Dermis blood vessel endothelial cell (primary cell): ENCODE measurements at regions not wholly inside any gene's neighbourhood (a gene's known extent, or its start where the extent isn't known, plus 50 kb on each side); places are given as distances from the start of the nearest gene placed in this dataset.
"Not testable (repeated sequence)": the region's sequence is repeated elsewhere in the genome, so short reads cannot be mapped to it uniquely, and the experiment has no call there.

Source experiments
- DNase-seq: peaks from one replicate; pipeline ENCODE4 v3.0.0; 2010

DNA sequence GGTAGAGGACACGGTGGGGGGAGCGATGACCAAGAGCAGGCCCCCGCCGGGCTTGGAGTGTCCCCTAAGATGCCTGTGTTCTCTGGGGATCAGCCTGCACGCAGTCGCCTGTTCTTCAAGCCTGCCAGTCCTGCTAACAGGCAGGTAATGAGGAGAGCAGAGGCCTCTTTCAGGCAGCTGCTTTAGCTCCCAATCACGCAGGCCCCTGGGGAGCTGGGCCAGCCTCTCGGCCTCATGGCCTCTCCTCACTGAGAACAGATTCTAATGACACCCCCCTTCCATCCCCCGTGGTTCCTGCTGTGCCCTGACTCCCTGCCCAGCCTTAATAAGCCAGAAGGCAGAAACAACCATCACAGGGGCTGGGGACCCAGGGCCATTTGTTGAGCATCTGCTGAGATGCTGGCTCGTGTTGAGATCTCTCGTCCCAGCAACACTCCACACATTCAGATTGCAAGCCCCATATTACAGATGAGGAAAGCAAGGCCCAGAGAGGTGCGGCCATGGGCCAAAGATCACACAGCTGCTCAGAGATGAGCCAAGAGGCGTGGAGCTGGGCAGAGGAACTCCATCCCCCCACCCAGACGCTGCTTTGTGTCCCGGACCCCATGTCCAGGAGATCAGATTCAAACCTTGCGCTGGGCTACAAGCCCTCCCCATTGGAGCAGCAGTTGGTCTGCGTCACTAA lies 71.6 kb upstream of the CASZ1 start:
- DNase-seq, result no peak

DNA sequence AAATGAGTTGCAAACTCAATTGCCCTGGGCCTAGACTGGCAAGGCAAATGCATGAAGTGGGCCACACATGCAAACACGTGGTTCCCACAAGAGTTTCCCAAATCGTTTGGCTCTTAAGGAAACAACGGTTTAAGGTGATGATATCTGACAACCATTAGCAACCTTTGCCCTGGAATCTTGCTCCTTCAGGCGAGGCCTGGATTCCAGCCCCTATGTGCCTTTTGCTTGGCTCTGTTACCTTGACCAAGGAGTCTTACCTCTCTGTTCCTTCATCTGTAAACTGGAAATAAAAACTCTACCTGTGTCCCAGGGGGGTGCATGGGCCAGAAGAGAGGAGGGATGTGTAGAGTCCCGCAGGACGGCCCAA lies 72.1 kb upstream of the CASZ1 start:
- DNase-seq, result no peak

DNA sequence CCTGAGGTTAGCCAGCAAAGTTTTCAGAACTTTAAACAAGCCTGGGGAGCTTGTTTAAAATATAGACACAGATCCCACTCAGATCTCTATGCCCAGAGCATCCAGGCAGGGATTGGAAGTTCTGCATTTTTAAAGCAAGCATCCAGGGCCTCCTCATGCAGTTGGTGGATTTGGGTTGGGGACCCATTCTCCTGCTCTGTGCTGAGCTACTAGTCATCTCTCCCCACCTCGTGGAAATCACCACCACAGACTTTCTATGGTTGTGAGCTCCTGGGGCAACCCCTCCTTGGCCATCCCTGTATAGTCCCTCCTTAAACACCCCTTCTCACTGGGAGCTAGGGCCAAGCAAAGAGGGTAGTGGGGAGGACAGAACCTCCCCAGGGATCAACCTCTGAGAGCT lies 73.5 kb upstream of the CASZ1 start:
- DNase-seq, result no peak

DNA sequence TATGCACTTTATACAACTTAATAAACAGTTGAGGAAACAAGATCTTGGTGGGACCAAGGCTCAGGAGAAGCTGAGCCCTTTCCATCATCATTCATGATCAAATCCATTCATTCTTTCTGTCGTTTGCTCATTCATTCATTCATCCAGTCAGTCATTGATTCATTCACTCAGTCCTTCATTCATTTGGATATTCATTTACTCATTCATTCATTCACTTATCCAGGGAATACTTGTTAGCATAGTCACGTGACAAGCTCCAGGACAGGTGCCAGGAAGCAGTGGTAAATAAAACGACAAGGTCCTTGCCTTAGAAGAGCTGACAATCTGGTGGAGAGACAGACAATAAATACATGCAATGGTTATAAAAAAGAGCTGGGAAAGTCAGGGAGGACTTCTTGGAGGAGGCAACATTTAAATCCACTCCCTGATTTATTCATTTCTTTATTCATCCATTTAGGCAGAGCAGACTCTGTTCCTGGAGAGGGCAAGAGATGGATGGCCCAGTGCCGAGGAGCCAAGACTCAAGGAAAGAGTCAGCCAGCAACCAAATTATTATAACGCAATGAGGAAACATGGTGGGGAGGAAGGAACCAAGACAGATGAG lies 74.1 kb upstream of the CASZ1 start:
- no peak for DNase-seq

DNA sequence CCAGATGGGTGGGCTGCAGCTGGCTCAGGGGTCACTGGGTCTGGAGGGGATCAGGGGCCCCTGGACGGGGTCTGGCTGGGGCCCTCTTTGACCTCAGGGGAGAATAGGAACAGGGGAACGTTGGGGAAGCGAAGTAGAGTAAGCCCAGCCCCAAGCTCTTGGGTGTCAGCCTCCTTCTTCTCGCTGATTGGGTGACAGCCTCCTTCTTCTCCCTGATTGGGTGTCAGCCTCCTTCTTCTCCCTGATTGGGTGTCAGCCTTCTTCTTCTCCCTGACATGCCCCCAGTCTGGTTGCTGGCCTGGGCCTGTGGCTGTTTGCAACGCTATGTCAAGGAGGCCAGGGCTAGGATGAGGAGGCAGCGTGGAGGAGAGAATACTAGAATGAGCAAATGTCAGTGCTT lies 76.7 kb upstream of the CASZ1 start:
- DNase-seq, result peak; percentile 12

DNA sequence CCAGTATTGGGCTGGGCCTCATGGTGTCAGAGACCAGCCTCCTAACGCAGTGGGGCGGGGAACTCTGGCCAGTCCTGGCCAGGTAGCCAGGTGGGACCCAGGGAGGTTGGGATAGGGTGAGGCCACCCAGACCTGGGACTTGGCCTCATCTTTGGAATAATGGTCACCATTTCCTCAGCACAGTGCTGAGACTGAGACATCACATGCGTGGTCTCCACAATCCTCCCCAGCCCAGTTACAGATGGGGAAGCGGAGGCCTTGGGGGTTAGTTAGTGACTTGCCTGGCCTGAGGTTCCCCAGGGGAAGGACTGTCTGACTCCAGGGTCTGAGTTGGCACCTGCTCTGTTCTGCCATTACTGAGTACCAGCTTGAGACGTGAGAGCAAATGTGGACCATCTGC lies 77.9 kb upstream of the CASZ1 start:
- DNase-seq, result no peak

DNA sequence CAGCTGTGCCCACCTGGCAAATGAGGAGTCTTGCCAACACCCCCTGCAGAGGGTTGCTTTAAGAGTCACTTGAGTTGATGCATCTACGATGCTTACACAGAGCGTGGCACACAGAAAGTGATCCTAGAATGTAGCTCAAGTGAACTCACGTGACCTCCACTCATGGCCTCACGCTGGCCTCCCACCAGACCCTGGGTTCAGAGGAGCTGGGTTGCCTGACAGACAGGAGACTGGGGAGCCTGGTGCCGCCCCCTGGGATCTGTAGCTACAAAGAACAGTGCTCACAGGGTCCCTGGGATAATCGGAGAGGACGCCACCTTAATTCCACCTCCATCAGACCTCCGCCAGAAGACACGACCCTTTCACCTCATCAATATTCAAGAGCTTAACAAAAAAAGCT lies 81.4 kb upstream of the CASZ1 start:
- DNase-seq, result no peak

DNA sequence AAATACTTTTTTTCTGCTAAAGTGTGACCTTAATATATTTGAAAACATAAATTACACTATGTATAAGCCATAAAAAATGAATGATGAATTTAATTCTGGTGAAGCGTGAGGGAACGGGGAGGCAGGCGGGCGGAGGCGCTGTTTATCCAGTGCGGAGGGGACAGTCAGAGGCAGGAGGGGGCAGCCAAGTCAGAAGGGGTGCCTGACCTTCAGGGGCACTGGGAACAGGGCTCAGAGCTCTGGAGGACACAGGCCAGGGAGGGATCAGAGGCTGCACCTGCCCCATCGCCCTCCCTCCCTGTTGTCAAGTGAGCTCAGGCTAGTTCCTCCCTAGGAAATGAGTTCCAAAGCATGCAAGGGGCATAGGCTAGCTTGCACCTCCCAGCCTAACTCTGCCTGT lies 82.0 kb upstream of the CASZ1 start:
- DNase-seq, result no peak

DNA sequence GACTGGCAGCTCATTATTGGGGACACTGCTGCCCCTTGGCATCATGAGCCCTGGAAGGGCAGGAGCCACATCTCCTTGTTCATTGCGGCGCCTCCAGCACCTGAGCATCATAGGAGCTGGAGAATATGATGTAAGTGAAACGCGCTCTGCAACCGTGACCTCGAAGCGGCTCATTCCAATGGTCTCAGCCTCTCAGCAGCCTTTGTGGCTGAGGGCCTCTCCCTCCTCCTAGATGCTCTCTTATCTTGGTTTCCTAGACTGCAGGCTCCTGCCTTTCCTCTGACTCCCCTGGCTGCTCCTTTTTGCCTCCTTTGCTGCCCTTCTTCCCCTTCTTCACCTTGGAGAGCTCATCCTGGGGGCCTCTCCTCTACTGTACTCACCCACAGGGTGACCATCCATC lies 83.6 kb upstream of the CASZ1 start:
- no peak for DNase-seq

DNA sequence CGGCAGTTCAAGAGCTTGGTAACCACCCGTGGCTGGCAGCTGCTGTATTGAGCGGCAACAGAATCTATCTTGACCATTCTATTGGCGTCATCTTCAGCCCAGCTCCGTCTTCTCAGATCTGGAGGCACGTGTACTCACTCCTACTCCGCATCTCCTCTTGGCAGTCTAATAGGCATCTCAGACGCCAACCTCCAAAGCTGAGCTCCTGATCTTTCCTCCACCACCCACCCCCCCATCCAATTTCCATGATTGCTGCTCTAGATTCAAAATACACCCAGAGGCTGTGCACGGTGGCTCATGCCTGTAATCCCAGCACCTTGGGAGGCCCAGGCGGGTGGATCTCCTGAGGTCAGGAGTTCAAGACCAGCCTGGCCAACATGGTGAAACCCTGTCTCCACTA lies 84.6 kb upstream of the CASZ1 start:
- no peak for DNase-seq

DNA sequence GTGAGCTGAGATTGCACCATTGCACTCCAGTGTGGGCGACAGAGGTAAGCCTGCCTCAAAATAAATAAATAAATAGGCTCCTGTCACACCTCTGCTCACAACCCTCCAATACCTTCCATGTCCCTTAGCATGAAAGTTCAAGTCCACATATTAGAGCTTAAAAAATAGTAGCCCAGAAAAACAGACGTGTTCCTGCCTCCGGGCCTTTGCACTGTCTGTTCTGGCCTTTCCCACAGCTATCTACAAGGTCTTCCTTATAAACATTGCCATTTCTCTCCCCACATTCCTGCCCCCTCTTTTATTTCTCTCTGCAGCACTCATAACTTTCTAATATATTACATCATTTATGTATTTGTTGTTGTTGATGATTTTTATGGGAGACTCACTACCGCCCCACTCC lies 85.6 kb upstream of the CASZ1 start:
- no peak for DNase-seq

DNA sequence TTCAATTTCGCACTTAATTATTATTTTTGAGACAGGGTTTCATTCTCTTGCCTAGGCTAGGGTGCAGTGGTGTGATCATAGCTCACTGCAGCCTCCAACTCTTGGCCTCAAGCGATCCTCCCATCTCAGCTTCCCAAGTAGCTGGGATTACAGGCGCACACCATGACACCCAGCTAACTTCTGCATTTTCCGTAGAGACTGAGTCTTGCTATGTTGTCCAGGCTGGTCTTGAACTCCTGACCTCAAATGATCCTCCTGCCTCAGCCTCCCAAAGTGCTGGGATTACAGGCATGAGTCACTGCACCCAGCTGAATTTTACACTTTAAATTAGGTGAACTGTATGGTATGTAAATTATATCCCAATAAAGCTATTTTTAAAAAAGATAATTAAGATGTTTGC lies 90.6 kb upstream of the CASZ1 start:
- not testable (repeated sequence) for DNase-seq

DNA sequence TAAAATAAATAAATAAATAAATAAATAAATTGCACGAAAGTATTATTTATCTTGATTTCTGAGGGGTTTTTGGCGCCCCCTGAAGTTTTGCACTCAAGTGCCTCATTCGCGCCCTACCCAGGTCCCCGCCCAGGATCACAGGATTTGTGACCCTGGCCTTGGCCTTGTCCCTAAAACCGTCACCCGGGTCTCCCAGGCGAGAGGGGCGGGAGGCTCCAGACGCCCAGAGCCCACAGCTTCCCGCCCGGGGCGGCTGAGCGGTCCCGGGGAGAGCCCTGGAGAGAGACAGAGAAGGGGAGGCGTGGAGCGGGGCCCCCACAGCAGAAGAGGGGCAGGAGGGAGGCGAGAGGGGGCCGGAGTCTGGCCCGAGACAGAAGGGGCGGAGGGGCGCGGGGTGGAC lies 91.8 kb upstream of the CASZ1 start:
- DNase-seq, result no peak

DNA sequence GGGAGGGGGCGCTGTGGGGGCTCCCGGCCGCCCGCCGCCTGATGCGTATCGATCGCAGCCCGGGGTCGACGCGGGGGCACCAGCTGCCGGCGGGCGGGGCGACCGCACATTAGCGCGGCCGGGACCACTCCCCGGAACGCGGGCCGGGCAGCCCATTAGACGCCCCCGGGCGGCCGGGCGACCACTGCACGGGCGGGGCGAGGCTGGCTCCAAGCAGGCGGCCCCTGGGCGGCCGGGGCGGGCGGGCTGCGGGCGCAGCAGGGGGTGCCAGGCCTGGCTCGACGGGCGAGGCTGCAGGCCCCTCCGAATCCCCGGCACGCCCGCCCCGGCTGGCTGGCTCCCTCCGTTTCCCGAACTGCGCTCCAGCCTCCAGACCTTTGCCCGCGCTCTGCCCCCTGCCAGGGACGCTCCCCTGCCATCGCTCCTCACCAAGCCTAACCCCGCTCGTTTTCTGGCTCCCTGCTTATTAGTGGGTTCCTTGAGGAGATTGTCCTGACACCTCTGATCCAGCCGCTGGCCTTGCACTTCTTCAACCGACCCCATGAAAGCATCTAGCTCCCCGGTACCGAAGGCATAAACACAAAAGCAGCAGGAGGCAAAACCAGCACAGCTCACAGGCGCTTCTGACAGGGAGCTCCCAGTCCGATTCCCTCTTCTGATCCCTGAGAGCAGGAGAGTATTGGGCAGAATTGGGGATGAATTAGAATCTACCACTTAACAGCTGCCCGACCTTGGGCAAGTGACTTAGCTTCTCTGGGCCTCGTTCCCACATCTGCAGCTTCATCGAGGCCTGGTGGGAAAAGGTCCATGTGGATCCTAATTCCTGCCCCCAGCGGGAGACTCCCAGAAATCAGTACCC lies 92.6 kb upstream of the CASZ1 start:
- DNase-seq, result no peak

DNA sequence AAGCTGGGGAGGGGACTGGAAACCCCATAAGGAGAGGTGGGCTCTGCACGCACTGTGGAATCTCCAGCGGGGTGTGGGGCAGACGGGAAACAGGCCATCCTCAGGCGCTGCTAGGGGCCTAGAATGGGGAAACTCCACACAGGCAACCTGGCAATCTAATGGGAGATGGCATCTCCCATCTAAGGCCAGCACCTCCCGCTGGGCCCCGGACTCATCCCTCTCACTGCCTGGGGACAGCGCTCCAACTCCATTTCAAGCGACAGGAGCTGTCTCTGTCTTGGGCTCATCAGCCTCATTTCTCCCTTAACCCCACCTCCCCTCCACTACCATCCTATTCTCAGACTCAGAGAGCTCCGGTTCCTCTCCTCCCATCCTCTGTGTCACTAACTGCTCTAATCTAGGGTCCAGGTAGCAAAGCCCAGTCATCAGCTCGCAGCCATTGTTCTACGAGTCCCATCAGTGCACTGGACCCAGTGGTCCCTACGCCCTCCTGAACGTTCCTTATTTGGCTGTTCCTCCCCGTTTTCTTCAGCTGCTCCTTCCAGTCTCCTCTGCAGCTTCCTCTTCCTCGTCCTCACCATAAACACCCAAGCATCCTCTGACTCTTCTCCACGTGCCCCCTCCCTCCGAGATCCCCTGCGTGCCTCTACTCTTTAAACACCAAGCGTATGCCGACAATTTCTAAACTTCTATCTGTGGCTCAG lies 93.4 kb upstream of the CASZ1 start:
- no peak for DNase-seq

DNA sequence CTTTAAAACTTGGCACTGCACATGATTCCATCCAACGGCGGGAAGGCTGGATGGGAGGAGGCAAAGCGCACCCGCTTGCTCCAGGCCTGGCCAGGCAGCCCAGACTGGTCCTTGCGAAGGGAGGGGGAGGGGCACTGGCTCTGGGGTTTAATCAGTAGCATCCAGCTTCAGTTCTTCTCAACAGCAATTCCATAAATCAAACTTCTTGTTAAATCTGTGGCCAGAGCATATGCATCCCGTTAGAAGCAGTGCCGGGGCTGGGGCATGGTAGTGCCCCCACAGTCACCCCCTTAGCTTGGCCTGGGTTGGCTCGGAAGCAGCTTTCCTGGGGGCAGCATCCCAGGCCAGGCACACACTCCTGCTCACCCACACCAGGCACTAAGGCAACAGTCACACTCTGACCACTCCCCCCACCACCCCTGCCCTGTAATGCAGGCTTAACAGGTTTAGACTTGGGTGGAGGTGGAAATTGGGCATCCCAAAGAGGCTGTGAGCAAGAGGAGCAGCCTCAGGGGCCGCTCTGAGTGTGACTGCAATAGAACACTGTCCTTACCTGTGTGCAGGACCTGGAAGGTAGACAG lies 94.1 kb upstream of the CASZ1 start:
- no peak for DNase-seq

DNA sequence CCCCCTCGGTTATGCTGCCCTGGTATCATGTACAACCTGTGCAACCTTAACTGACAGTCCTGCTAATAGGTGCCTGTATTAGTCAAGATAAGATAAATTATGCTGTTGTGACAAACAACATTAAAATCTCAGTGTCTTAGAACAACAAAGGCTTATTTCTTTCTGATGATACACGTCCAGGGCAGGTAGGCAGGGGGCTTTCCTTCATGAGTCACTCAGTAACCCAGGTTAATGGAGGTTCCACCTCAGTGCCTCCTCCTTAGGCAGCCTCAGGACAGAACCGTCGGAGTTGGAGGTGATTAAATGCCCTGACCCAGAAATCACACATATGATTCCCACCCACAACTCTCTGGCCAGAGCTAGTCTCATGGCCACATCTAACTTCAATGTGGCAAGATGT lies 94.6 kb upstream of the CASZ1 start:
- no peak for DNase-seq

DNA sequence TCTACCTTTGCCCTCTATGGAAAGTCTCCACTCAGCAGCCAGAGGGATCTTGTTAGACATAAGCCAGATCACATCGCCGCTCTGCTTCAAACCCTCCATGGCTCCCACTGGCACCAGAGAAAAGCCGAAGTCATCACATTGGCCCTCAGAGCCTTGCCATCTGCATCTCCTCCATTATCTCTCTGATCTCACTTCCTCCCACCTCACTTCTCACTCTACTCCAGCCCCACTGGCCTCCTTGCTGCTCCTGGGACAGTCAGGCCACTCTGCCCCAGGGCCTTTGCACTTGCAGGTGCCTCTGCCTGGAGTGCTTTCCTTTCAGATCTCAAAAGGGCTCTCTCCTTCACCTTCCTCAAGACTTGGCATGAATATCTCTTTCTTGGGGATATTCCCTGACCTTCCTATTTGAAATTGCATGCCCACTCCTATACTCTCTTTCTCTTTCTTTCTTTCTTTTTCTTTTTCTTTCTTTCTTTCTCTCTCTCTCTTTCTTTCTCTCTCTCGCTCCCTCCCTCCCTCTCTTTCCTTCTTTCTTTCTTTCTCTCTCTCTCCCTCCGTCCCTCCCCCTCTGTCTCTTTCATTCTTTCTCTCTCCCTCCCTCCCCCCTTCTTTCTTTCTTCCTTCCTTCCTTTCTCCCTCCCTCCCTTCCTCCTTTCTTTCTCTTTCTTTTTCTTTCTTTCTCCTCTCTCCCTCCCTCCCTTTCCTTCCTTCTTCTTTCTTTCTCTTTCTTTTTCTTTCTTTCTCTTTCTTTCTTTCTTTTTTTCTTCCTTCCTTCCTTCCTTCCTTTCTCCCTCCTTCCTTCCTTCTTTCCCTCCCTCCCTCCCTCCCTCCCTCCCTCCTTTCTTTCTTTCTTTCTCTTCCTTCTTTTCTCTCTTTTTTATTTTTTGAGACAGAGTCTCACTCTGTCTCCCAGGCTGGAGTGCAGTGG lies 96.0 kb upstream of the CASZ1 start:
- no peak for DNase-seq

DNA sequence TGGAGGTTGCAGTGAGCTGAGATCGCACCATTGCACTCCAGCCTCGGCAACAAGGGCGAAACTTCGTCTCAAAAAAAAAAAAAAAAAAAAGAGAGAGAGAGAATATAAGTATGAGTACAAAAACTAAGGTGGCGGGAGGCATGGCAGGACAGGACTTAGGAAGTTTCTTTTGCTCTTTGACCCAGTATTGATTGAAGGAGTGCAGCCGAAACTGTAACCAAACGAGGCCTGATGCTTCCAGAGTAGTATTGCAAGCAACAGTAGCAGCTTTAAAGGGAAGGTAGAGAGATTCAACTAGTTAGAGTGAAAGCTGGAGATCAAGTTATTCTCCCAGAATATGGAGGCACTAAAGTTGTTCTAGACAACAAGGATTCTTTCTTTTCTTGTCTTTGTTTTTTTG lies 99.2 kb upstream of the CASZ1 start:
- DNase-seq, result no peak

DNA sequence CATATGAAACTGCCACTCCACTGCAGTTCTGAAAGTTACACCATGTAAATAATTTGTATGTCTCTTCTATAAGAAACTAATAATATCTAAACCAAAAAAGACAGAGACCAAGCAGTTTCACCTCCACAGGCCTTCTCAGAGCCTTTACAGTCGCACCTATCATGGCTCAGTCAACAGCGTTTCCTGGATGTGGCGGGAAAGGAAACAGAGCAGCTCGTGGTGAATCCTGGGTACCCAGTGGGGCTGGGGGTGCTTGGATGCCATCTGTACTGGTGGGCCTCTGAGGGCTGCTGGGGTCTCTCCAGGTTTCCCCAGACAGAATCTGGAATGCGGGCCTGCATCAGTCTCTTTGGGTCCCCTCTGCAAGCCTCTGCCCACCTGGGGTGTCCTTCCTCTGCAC lies 100.2 kb upstream of the CASZ1 start:
- DNase-seq, result no peak

DNA sequence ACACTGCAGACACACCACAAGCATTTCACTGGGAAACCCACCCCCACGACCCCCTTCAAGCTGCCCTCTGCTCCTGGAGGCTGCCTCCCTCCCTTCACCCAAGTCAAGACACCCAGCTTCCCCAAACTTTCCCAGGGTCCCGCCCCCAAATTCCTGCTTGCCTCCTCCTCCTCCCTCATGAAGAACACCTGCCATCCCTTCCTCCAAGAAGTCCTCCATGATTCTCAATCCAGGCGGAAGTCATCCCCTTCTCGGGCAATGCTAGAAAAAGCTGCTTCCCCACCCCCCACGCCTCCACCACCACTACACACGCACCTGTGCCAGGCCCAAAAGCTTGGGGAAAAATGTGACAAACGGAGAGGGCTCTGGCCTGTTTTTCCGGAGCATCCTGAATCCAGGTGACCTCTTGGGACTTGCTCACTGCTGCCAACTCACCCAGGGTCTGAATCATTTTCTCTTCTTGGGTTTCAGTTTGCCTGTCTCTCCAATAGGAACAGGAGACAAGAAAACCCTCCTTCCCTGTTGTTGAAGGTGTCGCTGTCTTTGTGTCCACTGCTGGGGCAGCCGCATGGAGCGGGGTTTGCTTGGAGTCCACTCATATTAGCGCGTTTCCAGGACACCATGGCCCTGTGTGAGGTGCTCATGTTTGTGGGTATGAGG lies 101.0 kb upstream of the CASZ1 start:
- no peak for DNase-seq
